Stimulated activated CD8-positive, alpha-beta memory T cell treated with anti-CD3 and anti-CD28 coated beads, Interleukin-4, amount 100 ng/mL, for 48 hours (primary cell): ENCODE measurements at regions not wholly inside any gene's neighbourhood (a gene's known extent, or its start where the extent isn't known, plus 50 kb on each side); places are given as distances from the start of the nearest gene placed in this dataset.
"Not testable (repeated sequence)": the region's sequence is repeated elsewhere in the genome, so short reads cannot be mapped to it uniquely, and the experiment has no call there.

Experiments
- DNase-seq: peaks from one replicate; pipeline ENCODE4 v3.0.0-alpha.2; 2020

- no peak for DNase-seq
These were observed 86.2 kb downstream of the PRR15 start for GRCh38 chr7:29649876-29650275.

GRCh38 chr7:29651477-29651876 lies 87.8 kb downstream of the PRR15 start:
- DNase-seq = no peak

GRCh38 chr7:29652556-29652955 lies 88.9 kb downstream of the PRR15 start:
- DNase-seq = no peak

GRCh38 chr7:29654340-29654739 lies 90.7 kb downstream of the PRR15 start:
- not testable (repeated sequence) for DNase-seq

GRCh38 chr7:29657288-29657687 lies 93.7 kb downstream of the PRR15 start:
- no peak for DNase-seq

- no peak for DNase-seq
These were observed 94.2 kb downstream of the PRR15 start for GRCh38 chr7:29657856-29658255.

GRCh38 chr7:29659213-29659612 lies 95.6 kb downstream of the PRR15 start:
- DNase-seq = not testable (repeated sequence)

- DNase-seq = not testable (repeated sequence)
These were observed 99.3 kb downstream of the PRR15 start for GRCh38 chr7:29662899-29663298.

GRCh38 chr7:29664999-29665398 lies 101.4 kb downstream of the PRR15 start:
- not testable (repeated sequence) for DNase-seq

- DNase-seq = not testable (repeated sequence)
These were observed 103.5 kb downstream of the PRR15 start for GRCh38 chr7:29667096-29667669.

GRCh38 chr7:29671286-29671685 lies 107.7 kb downstream of the PRR15 start:
- not testable (repeated sequence) for DNase-seq

GRCh38 chr7:29673635-29674034 lies 110.0 kb downstream of the PRR15 start:
- not testable (repeated sequence) for DNase-seq

GRCh38 chr7:29674626-29675025 lies 111.0 kb downstream of the PRR15 start:
- not testable (repeated sequence) for DNase-seq

- not testable (repeated sequence) for DNase-seq
These were observed 113.6 kb downstream of the PRR15 start for GRCh38 chr7:29677254-29677653.

- DNase-seq = not testable (repeated sequence)
These were observed 116.3 kb downstream of the PRR15 start for GRCh38 chr7:29679963-29680362.

- DNase-seq = not testable (repeated sequence)
These were observed 117.0 kb downstream of the PRR15 start for GRCh38 chr7:29680601-29681000.

- not testable (repeated sequence) for DNase-seq
These were observed 120.6 kb downstream of the PRR15 start for GRCh38 chr7:29684151-29684786.

- peak; percentile 56 for DNase-seq
These were observed 121.3 kb upstream of the WIPF3 start for GRCh38 chr7:29684787-29685650.

GRCh38 chr7:29685651-29686271 lies 120.5 kb upstream of the WIPF3 start:
- DNase-seq = not testable (repeated sequence)

- DNase-seq = not testable (repeated sequence)
These were observed 115.8 kb upstream of the WIPF3 start for GRCh38 chr7:29690510-29690909.

- DNase-seq = not testable (repeated sequence)
These were observed 109.9 kb upstream of the WIPF3 start for GRCh38 chr7:29696402-29696801.

- DNase-seq = not testable (repeated sequence)
These were observed 106.6 kb upstream of the WIPF3 start for GRCh38 chr7:29699723-29700122.

- not testable (repeated sequence) for DNase-seq
These were observed 104.8 kb upstream of the WIPF3 start for GRCh38 chr7:29701540-29701939.
